Psoas muscle (tissue), 7 donors: ENCODE measurements at regions not wholly inside any gene's neighbourhood (a gene's known extent, or its start where the extent isn't known, plus 50 kb on each side); places are given as distances from the start of the nearest gene placed in this dataset.

Source experiments
- ATAC-seq, 4 donors: fragments of 200-7000 bp; cut with Tn5 transposase; one replicate each; pipeline ENCODE4 v1.9.1; 2020; ENCODE audit warnings: moderate library complexity in 3 of 4, mild to moderate bottlenecking in 2 of 4
- DNase-seq, 2 donors: peaks; one replicate each; pipeline ENCODE4 v3.0.0-alpha.2; 2020
- H3K27ac ChIP-seq: fragments of 200-600 bp; one replicate; pipeline ENCODE4 v1.8.0; 2022
- H3K27me3 ChIP-seq, 3 donors: fragments of 200-600 bp in 1 of 3; one replicate each; pipeline versions ENCODE4 v1.6.1 to v1.8.0; 2013 to 2022; ENCODE audit warnings: low read length in 2 of 3, mild to moderate bottlenecking in 2 of 3, moderate library complexity in 1 of 3; ENCODE audit not compliant: insufficient read depth in 3 of 3
- H3K36me3 ChIP-seq, 2 donors: fragments of 200-600 bp in 1 of 2; one replicate each; pipeline versions ENCODE4 v1.6.1 to v1.8.0; 2013 to 2022; ENCODE audit warnings: low read depth in 1 of 2, mild to moderate bottlenecking in 1 of 2, moderate library complexity in 1 of 2; ENCODE audit not compliant: insufficient read depth in 1 of 2
- H3K4me1 ChIP-seq: fragments of 200-600 bp; one replicate; pipeline ENCODE4 v1.8.0; 2022
- H3K4me3 ChIP-seq: fragments of 200-600 bp; one replicate; pipeline ENCODE4 v1.8.0; 2022; ENCODE audit warnings: mild to moderate bottlenecking
- H3K9me3 ChIP-seq: fragments of 200-600 bp; one replicate; pipeline ENCODE4 v1.8.0; 2022
- CTCF ChIP-seq: fragments of 200-600 bp; IDR thresholded peaks from one replicate; pipeline ENCODE4 v1.8.0; 2022; ENCODE audit warnings: antibody characterized with exemption
- WGBS, 3 donors: extraction: QIAGEN DNeasy Blood & Tissue Kit; methylation state at CpG; one replicate each; pipeline versions ENCODE4 v1.1.6 to v1.1.7; 2013; 5-methylcytosine and 5-hydroxymethylcytosine counted together
- intact Hi-C, 2 donors: fragments of 100-400 bp; cut with DNase I; formaldehyde crosslinking; loops; one replicate each; pipeline versions ENCODE4 v1.11.0 to v1.14.2; 2022
- donor health status: healthy with polysubstance abuse.
- donor health status: DM: no; HTN: no; CAD: no; lungs with moderate emphysema.
- donor health status: Bipolar disorder and iron deficiency.
- donor health status: healthy.
- donor health status: DM: yes; HTN: yes; CAD: no.
- donor health status: DM: no; HTN: no; CAD: no.
- donor health status: DM: yes; HTN: yes; CAD: no.

- Histone ChIP-seq H3K27ac (no peak overlapping the region), H3K4me3 (no peak overlapping the region), H3K4me1 (no peaks in the 10 kb centered on the region), H3K9me3 (no peaks in the 10 kb centered on the region), H3K36me3 (no peaks in the 10 kb centered on the region), H3K27me3 (no peaks in the 10 kb centered on the region)
- TF ChIP-seq CTCF = no peak
- DNase-seq (no peak), ATAC-seq (no peak)
- 63 to 75% (median 69%) methylated on average over 6 of the region's 6 CpGs for WGBS, 3 donors
- intact Hi-C loops = no loop called here
Measured at GRCh38 chr12:98317939-98318899, 197.2 kb upstream of the TMPO start.

- Histone ChIP-seq H3K9me3 (no peaks in the 10 kb centered on the region), H3K27ac (no peak overlapping the region), H3K27me3 (no peaks in the 10 kb centered on the region), H3K4me1 (no peaks in the 10 kb centered on the region), H3K36me3 (no peaks in the 10 kb centered on the region), H3K4me3 (no peak overlapping the region)
- no peak for TF ChIP-seq CTCF
- intact Hi-C loops = no loop called here
- 56 to 67% (median 56%) methylated on average over 1 of the region's 1 CpG for WGBS, 3 donors
- ATAC-seq (no peak), DNase-seq (no peak)
Measured at GRCh38 chr12:98319716-98320425, 195.5 kb upstream of the TMPO start.

- no peaks in the 10 kb centered on the region for H3K27me3 ChIP-seq
- DNase-seq (no peak), ATAC-seq (no peak)
- intact Hi-C loops = no loop called here
- H3K4me3 ChIP-seq = no peak overlapping the region
- H3K27ac ChIP-seq = no peak overlapping the region
- TF ChIP-seq CTCF = no peak
- H3K4me1 ChIP-seq = no peaks in the 10 kb centered on the region
- H3K9me3 ChIP-seq = no peaks in the 10 kb centered on the region
- H3K36me3 ChIP-seq = no peaks in the 10 kb centered on the region
Measured at GRCh38 chr12:98325003-98325402, 190.4 kb upstream of the TMPO start.

- Histone ChIP-seq H3K27me3 (no peaks in the 10 kb centered on the region), H3K27ac (no peak overlapping the region), H3K9me3 (no peaks in the 10 kb centered on the region), H3K4me1 (no peaks in the 10 kb centered on the region), H3K36me3 (no peaks in the 10 kb centered on the region), H3K4me3 (no peak overlapping the region)
- DNase-seq (no peak), ATAC-seq (no peak)
- intact Hi-C loops = no loop called here
- TF ChIP-seq CTCF = no peak
- 88 to 93% (median 92%) methylated on average over 2 of the region's 2 CpGs for WGBS, 3 donors
Measured at GRCh38 chr12:98328467-98328866, 186.9 kb upstream of the TMPO start.
